Endothelial cell (in vitro differentiated cells): ENCODE measurements at regions not wholly inside any gene's neighbourhood (a gene's known extent, or its start where the extent isn't known, plus 50 kb on each side); places are given as distances from the start of the nearest gene placed in this dataset.

ENCODE experiments used
- DNase-seq: peaks from one replicate; pipeline ENCODE4 v3.0.0; 2021; ENCODE audit warnings: low spot score
- H3K27ac Mint-ChIP-seq: one replicate; pipeline ENCODE4 v1.8.0; 2021; ENCODE audit warnings: mixed read lengths, inconsistent platforms; ENCODE audit not compliant: unreplicated experiment
- H3K27me3 Mint-ChIP-seq: one replicate; pipeline ENCODE4 v1.8.0; 2021; ENCODE audit warnings: mild to moderate bottlenecking, moderate library complexity, mixed read lengths, inconsistent platforms; ENCODE audit not compliant: unreplicated experiment
- H3K36me3 Mint-ChIP-seq: one replicate; pipeline ENCODE4 v1.8.0; 2021; ENCODE audit warnings: mild to moderate bottlenecking, low read depth, mixed read lengths, inconsistent platforms; ENCODE audit not compliant: unreplicated experiment
- H3K4me1 Mint-ChIP-seq: one replicate; pipeline ENCODE4 v1.8.0; 2021; ENCODE audit warnings: mild to moderate bottlenecking, mixed read lengths, inconsistent platforms; ENCODE audit not compliant: unreplicated experiment
- H3K4me3 Mint-ChIP-seq: one replicate; pipeline ENCODE4 v1.8.0; 2021; ENCODE audit warnings: mild to moderate bottlenecking, mixed read lengths, inconsistent platforms; ENCODE audit not compliant: unreplicated experiment
- H3K9me3 Mint-ChIP-seq: one replicate; pipeline ENCODE4 v1.8.0; 2021; ENCODE audit warnings: mixed read lengths, inconsistent platforms; ENCODE audit not compliant: unreplicated experiment
- TF ChIP-seq, protein P1 (sequence below): fragments of 200-600 bp; sonication (generic); IDR thresholded peaks from one replicate; pipeline ENCODE4 v1.5.0; 2021; ENCODE audit warnings: antibody characterized with exemption; ENCODE audit not compliant: unreplicated experiment

DNA sequence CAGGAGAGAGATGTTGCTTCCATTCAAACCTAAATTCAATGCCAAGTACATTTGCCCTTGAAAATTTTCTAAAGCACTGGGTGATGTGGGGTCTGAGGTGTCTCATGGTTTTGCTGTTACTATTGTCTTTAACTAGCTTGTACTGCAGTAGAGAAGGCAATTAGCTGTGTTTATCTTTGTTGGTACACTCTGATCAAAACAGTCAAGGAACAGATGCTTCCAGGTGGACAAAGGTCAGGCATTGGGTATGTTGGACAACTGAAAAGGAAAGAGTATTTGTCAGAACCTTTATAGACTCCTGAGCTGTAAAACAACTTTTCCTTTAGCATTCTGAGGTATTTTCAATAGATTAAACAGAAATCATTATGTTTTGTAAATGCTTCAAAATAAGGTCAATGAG, 2228.7 kb upstream of the WWC1 start:
- TF ChIP-seq, protein P1, sequence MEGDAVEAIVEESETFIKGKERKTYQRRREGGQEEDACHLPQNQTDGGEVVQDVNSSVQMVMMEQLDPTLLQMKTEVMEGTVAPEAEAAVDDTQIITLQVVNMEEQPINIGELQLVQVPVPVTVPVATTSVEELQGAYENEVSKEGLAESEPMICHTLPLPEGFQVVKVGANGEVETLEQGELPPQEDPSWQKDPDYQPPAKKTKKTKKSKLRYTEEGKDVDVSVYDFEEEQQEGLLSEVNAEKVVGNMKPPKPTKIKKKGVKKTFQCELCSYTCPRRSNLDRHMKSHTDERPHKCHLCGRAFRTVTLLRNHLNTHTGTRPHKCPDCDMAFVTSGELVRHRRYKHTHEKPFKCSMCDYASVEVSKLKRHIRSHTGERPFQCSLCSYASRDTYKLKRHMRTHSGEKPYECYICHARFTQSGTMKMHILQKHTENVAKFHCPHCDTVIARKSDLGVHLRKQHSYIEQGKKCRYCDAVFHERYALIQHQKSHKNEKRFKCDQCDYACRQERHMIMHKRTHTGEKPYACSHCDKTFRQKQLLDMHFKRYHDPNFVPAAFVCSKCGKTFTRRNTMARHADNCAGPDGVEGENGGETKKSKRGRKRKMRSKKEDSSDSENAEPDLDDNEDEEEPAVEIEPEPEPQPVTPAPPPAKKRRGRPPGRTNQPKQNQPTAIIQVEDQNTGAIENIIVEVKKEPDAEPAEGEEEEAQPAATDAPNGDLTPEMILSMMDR: no peak
- no peak for DNase-seq
- Mint-ChIP-seq H3K36me3 (no peaks in the 10 kb centered on the region), H3K9me3 (no peaks in the 10 kb centered on the region), H3K27ac (no peak overlapping the region), H3K27me3 (peaks cover 1% of the 10 kb centered on the region), H3K4me3 (no peak overlapping the region), H3K4me1 (peaks cover 4% of the 10 kb centered on the region)

DNA sequence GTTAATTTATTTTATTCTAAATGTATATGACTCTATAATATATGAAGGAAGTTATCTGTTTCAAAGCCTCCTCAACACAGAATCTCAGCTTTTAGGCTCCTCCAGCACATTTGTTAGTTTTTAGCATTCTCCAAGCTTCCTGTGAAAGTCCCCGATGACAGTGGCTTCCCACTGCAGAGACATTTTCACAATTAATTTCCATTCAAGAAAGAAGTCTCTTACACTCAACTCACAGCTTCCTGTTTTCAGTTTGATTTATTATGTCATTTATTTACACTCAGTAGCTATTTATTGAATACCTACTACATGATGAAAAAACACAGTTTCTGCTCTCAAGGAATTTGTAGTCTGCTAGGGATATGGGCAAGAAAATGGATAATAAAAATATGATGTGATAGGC, 2228.2 kb upstream of the WWC1 start:
- Mint-ChIP-seq H3K27me3 (peaks cover 1% of the 10 kb centered on the region), H3K4me3 (no peak overlapping the region), H3K36me3 (no peaks in the 10 kb centered on the region), H3K9me3 (no peaks in the 10 kb centered on the region), H3K4me1 (peaks cover 4% of the 10 kb centered on the region), H3K27ac (no peak overlapping the region)
- DNase-seq: no peak
- TF ChIP-seq, protein P1: no peak

DNA sequence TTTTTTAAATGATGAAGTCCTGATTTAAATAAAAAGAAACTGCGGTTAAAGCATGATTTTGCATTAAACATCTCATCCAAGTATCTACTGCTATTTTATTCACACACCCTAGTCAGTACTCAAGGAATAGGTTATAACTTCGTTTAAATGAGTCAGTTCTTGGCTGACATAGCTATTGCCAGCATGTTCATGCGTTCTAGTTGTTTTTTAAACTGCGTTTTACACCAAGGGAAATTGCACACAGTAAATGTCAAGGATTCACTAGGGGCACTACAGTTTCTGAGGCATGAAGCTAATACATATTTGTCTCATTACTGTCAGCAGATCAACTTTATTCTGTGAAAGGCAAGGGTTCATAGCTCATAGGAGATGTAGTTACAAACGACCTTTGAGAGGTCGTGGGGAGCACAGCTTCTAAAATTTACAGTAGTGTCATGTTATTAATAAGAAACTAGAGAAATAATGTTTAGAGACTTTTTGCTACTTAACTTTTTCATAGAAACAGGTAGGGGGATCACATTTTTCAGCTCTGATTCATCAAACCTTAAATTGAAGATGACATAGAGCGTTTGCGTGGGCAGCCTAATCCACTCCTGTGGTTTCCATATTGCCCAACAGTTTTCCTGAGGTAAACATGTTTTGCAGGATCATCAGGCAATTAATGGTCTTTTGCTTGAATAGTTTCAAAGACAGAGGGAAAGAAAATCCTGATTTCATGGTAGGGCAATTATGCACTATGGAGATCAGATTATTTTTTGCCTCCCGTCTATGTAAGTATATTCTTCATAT, 2222.7 kb upstream of the WWC1 start:
- Mint-ChIP-seq H3K4me3 (no peak overlapping the region), H3K4me1 (peaks cover 27% of the 10 kb centered on the region), H3K27ac (no peak overlapping the region), H3K36me3 (no peaks in the 10 kb centered on the region), H3K9me3 (no peaks in the 10 kb centered on the region), H3K27me3 (peaks cover 3% of the 10 kb centered on the region)
- DNase-seq: no peak
- TF ChIP-seq, protein P1: no peak

DNA sequence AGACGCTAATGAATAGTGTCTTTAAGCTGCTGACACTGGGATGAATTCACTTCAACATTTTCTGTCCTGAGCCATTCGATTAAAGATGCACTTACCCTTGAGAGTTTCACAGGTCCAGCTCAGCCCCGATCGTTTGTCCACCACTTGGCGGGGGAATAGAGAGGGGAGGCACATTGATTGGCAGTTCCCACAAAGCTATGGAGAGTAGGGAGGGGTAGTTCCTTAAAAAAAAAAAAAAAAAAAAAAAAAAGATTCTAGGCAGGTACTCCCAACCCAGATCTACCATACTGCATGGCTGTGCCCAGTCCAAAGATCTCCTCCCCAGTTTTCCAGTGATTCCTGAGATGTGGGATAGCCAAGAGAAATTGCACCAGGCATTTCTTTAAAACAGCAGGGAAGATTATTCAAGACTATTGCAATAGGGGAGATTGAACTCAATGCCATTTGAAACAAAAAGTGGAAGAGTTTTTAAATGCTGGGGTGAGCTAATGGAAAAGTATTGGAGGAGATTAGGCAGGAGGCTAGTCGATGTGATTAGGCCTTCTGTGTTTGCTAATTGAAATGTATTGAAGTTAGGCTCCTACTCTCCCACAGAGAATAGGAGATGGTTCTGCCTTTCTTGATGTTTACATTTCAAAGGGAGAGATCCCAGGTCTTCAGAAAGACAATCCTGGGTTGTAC, 2217.4 kb upstream of the WWC1 start:
- Mint-ChIP-seq H3K27me3 (peaks cover 1% of the 10 kb centered on the region), H3K4me1 (peaks cover 41% of the 10 kb centered on the region), H3K36me3 (no peaks in the 10 kb centered on the region), H3K9me3 (no peaks in the 10 kb centered on the region), H3K27ac (no peak overlapping the region), H3K4me3 (no peak overlapping the region)
- DNase-seq: no peak
- TF ChIP-seq, protein P1: no peak
